ENCODE measurements at regions not wholly inside any gene's neighbourhood (a gene's known extent, or its start where the extent isn't known, plus 50 kb on each side); places are given as distances from the start of the nearest gene placed in this dataset.

GRCh38 chr5:79868163-79868670, 122.8 kb downstream of the MTX3 start:
- no peak for DNase-seq

DNA sequence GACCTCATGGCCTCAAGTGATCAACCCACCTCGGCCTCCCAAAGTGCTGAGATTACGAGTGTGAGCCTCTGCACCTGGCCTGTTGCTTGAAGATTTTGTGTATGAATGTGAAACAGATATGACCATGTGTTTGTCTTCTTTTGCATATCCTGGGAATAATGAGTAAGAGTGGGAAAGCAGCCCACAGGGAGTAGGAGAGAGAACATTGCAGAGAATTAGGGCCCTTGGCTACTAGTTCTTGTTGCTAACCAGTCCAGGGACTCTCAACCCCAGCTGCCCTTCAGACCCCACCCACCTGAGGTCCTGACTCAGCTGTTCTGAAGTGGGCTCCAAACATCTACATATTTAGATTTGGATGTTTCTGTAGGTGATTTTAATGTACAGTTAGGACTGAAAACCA, 125.5 kb downstream of the MTX3 start:
- no peak for DNase-seq

GRCh38 chr5:79864364-79864763, 126.7 kb downstream of the MTX3 start:
- no peak for DNase-seq

DNA sequence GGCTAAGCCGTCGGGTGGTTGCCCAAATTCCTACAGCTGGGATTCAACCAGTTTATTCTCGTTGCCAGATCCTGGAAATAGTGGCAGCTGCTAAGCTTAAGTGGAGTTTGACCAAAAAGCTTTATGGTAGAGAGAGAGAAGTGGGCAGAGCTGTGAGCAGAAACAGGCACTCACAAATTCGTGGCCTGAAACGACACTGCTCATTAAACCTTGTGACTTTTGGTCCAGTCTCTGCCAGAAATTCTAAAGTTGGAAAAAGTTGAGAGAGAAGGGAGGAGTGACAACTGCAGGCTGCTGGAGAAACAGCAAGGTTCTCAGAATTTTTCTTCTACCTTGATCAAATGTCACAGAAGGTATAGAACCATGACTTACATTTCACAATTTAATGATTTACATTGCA, 131.5 kb downstream of the MTX3 start:
- DNase-seq: no peak

DNA sequence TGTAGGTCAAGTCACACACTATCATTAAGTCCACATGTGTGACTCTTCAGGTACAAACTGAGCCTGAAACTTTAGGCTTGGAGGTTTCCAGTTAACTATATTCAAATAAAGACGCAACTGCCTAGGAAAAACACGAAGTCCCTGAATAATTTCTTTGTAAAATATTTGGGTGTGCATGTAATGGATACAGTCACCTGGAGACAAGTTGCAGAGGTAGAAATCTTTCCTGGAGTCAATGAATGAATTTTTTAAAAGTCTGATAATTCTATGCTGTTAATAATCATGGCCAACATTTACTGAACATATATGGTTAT, 132.7 kb downstream of the MTX3 start:
- DNase-seq: no peak

GRCh38 chr5:79857714-79858409, 133.2 kb downstream of the MTX3 start:
- DNase-seq: peak; percentile 72 to 81

GRCh38 chr5:79856456-79857055, 134.5 kb downstream of the MTX3 start:
- DNase-seq: no peak

- DNase-seq: no peak
Measured at GRCh38 chr5:79853676-79854418, 137.2 kb downstream of the MTX3 start.

DNA sequence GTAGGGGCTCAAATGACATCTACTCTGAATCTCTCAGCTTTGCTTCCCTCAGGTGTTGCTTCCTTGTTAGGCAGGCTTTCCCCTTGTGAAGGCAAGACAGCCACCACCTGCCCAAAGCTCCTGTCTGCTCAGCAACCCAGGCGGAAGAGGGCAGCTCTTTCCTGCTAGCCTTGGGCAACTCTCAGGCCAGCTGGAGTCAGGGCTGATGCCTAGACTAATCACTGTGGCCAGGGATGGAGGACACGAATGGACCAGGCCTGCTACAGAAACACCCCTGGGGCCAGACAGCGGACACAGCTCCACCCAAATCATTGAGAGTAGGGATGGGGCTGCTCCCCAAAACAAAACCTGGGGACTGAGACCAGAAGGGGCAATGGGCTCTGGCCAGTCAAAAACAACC, 138.0 kb downstream of the MTX3 start:
- no peak for DNase-seq

GRCh38 chr5:79851391-79851863, 139.6 kb downstream of the MTX3 start:
- no peak for DNase-seq

- no peak for DNase-seq
Measured at GRCh38 chr5:79850941-79851340, 140.1 kb downstream of the MTX3 start.

GRCh38 chr5:79850316-79850822, 140.7 kb downstream of the MTX3 start:
- DNase-seq: no peak

GRCh38 chr5:79849486-79850315, 141.4 kb downstream of the MTX3 start:
- no peak for DNase-seq
